ENCODE measurements at regions not wholly inside any gene's neighbourhood (a gene's known extent, or its start where the extent isn't known, plus 50 kb on each side); places are given as distances from the start of the nearest gene placed in this dataset.

DNA sequence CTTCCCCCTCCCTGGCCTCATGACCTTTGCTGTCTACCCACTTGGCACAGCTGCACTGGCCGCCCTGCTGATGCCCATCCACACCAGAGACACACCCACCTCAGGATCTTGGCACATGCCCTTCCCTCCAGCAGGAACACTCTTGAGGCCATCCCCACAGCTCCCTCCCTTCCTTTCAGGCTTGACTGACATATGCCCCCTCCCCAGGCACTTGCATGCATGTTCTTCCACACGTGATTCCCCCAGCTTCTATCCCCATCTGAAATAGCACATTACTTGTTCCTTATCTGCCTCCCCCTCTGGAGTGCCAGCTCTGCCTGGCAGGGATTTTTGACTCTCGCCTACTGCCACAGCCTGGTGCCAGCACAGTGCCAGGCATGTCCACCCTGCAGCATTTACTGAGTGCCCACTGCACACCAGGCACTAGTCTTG is 98.5 kb upstream of the SLC25A33 start:
- no peaks in the 10 kb centered on the region for H3K9me3 ChIP-seq
- no peaks in the 10 kb centered on the region for H3K27me3 ChIP-seq (replicated peaks; ENCODE audit: insufficient read depth)
- no peak overlapping the region for H3K4me3 ChIP-seq
- WGBS: 72% methylated on average over 3 of the region's 3 CpGs
- H3K27ac ChIP-seq: no peak overlapping the region
- intact Hi-C loops (cut with DNase I): loop anchor here (5.0 kb wide), 1 partner anchor 58 kb away; no protein-coding TSS in a partner anchor
- H3K36me3 ChIP-seq: no peaks in the 10 kb centered on the region
- peaks cover 16% of the 10 kb centered on the region for H3K4me1 ChIP-seq (replicated peaks)
- TF ChIP-seq POLR2A (IDR thresholded peaks at IDR 0.05): no peak
- TF ChIP-seq, protein P1, sequence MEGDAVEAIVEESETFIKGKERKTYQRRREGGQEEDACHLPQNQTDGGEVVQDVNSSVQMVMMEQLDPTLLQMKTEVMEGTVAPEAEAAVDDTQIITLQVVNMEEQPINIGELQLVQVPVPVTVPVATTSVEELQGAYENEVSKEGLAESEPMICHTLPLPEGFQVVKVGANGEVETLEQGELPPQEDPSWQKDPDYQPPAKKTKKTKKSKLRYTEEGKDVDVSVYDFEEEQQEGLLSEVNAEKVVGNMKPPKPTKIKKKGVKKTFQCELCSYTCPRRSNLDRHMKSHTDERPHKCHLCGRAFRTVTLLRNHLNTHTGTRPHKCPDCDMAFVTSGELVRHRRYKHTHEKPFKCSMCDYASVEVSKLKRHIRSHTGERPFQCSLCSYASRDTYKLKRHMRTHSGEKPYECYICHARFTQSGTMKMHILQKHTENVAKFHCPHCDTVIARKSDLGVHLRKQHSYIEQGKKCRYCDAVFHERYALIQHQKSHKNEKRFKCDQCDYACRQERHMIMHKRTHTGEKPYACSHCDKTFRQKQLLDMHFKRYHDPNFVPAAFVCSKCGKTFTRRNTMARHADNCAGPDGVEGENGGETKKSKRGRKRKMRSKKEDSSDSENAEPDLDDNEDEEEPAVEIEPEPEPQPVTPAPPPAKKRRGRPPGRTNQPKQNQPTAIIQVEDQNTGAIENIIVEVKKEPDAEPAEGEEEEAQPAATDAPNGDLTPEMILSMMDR (IDR thresholded peaks at IDR 0.05): no peak
- no peak for TF ChIP-seq POLR2AphosphoS5 (IDR thresholded peaks at IDR 0.05)
- no peak for DNase-seq (ENCODE audit: low spot score)

DNA sequence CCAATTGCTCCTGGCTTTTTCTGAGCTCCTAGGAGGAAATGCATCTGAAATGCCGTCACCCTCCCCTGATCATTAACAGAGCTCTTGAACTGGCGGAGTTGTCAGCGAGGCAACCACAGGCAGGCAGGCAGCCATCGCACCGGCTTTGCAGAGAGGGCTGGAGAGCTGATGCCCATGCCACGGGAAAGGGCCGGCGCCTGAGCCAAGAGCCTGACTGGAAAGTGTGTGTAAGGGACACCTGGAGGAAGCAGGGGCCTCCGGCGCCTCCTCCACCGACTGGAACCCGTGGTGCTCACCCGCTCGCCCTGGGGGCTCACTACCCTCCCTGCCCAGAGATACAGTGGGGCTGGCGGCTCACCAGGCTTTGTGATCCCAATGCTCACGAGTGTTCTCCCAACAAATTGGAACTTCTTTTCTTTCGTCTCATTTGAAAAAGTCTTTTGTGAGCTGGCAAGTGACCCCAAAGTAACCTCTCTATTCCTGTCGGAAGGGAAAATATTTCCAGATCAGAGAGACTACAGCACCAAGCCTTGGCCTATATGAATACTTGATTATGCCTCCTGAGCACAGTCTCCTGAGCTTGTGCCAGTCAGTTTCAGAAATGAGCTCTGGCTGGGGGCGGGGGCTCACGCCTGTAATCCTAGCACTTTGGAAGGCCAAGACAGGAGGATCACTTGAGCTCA is 97.7 kb upstream of the SLC25A33 start:
- intact Hi-C loops (cut with DNase I): loop anchor here (5.0 kb wide), 1 partner anchor 59 kb away; no protein-coding TSS in a partner anchor

DNA sequence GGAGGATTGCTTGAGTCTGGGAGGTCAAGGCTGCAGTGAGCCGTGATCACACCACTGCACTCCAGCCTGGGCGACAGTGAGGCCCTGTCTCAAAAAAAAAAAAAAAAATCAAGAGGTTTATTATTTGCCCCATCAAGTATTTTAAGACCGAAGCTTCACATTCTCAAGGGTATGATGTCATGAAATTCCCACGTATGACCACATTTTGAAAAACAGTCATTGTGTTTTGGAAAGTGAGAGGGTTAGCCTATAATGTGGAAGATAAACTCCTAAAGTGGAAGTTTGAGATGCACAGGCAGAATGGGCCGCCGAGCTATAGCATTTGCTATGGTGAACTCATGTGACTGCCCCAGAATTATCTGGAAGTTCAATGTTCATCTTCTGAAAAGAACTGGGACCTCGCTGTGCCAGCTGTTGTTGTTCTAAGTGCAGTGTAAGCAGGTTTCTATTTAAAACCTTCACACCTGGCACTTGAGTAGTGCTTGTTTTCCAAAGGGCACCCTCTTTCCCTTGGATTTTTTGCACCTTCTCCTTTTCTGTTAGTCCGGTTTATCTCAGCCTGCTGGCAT is 96.9 kb upstream of the SLC25A33 start:
- peak overlapping the region in 1 of 2 donors; percentile 54 for H3K27ac ChIP-seq
- WGBS: 72% methylated on average over 8 of the region's 8 CpGs

More for the DNA sequence above, 97.7 kb upstream of the SLC25A33 start:
- 35% methylated on average over 20 of the region's 20 CpGs for whole genome bisulfite sequencing
- no peaks in the 10 kb centered on the region for H3K36me3 ChIP-seq
- peaks cover 16% of the 10 kb centered on the region for H3K4me1 ChIP-seq (replicated peaks)
- no peak for TF ChIP-seq POLR2A (IDR thresholded peaks at IDR 0.05)
- TF ChIP-seq POLR2AphosphoS5 (IDR thresholded peaks at IDR 0.05): peak; percentile 53
- TF ChIP-seq, protein P1 (IDR thresholded peaks at IDR 0.05): no peak
- H3K4me3 ChIP-seq: no peak overlapping the region
- no peaks in the 10 kb centered on the region for H3K27me3 ChIP-seq (replicated peaks; ENCODE audit: insufficient read depth)
- peak; percentile 67 for DNase-seq (ENCODE audit: low spot score)
- H3K9me3 ChIP-seq: no peaks in the 10 kb centered on the region
- H3K27ac ChIP-seq: peak overlapping the region; percentile 21 to 54

DNA sequence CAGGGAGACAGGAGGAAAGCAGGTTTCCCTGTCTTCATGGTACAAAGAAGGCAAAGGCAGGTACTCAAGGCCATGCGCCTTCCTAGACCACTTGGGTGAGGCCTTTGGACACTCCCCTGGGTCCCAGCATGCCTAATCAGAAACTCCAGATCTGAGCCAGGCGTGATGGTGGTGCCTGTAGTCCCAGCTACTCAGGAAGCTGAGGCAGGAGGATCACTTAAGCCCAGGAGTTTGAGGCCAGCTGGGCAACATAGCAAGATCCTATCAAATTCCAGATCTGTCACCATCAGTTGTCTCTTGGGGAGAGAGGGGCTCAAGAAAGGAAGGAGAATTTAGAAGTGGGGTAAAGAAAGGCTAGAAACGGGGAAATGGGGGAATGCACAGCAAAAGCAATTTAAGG is 96.3 kb upstream of the SLC25A33 start:
- WGBS: 84% methylated on average over 3 of the region's 3 CpGs
- Histone ChIP-seq H3K27me3 (replicated peaks; ENCODE audit: insufficient read depth) (no peaks in the 10 kb centered on the region), H3K27ac (no peak overlapping the region), H3K4me3 (no peak overlapping the region), H3K36me3 (no peaks in the 10 kb centered on the region), H3K4me1 (replicated peaks) (peaks cover 3% of the 10 kb centered on the region), H3K9me3 (no peaks in the 10 kb centered on the region)
- TF ChIP-seq, protein P1 (IDR thresholded peaks at IDR 0.05): no peak
- TF ChIP-seq POLR2A (IDR thresholded peaks at IDR 0.05): no peak
- no peak for DNase-seq (ENCODE audit: low spot score)
- intact Hi-C loops (cut with DNase I): loop anchor here (5.0 kb wide), 1 partner anchor 61 kb away; no protein-coding TSS in a partner anchor

More for the DNA sequence above, 96.9 kb upstream of the SLC25A33 start:
- no peak for DNase-seq (ENCODE audit: low spot score)
- no peaks in the 10 kb centered on the region for H3K36me3 ChIP-seq
- intact Hi-C loops (cut with DNase I): loop anchor here (5.0 kb wide), 1 partner anchor 60 kb away; no protein-coding TSS in a partner anchor
- H3K9me3 ChIP-seq: no peaks in the 10 kb centered on the region
- H3K4me3 ChIP-seq: no peak overlapping the region
- H3K27me3 ChIP-seq (replicated peaks; ENCODE audit: insufficient read depth): no peaks in the 10 kb centered on the region
- peaks cover 10% of the 10 kb centered on the region for H3K4me1 ChIP-seq (replicated peaks)
- TF ChIP-seq POLR2A (IDR thresholded peaks at IDR 0.05): no peak
- TF ChIP-seq, protein P1 (IDR thresholded peaks at IDR 0.05): no peak
- TF ChIP-seq POLR2AphosphoS5 (IDR thresholded peaks at IDR 0.05): no peak

Measured in prostate gland (tissue), 2 donors.